ENCODE measurements at regions not wholly inside any gene's neighbourhood (a gene's known extent, or its start where the extent isn't known, plus 50 kb on each side); places are given as distances from the start of the nearest gene placed in this dataset.
"Not testable (repeated sequence)": the region's sequence is repeated elsewhere in the genome, so short reads cannot be mapped to it uniquely, and the experiment has no call there.

DNA sequence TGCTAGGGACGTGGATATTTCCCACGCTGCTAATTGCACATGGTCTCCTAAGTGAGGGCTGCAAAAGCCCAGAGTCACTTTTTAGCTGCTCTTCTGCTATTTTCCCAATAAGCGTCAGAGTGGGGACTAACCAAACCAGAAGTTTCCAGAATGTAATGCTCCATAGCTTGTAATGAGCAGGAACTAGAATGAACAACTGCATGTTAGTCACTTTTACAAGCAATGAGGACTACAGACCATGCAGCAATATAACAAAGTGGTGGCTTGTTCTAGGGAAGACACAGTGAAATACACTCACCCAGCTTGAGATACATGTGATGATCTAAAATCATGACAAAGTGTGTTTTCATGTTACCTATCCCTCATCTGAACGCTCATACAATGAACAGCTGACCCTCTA lies 314.1 kb upstream of the SGK1 start:
- no peak for DNase-seq (ENCODE audit: low spot score in 2 of 2)
- Mint-ChIP-seq H3K9me3 (no peaks in the 10 kb centered on the region), H3K36me3 (peaks cover 0 to 4% of the 10 kb centered on the region in 2 donors), H3K27ac (no peak overlapping the region)
- peak; percentile 22 to 62 for ATAC-seq

- H3K36me3 Mint-ChIP-seq = peaks cover 0 to 4% of the 10 kb centered on the region in 2 donors
Measured at GRCh38 chr6:134631398-134631924, 313.5 kb upstream of the SGK1 start.

DNA sequence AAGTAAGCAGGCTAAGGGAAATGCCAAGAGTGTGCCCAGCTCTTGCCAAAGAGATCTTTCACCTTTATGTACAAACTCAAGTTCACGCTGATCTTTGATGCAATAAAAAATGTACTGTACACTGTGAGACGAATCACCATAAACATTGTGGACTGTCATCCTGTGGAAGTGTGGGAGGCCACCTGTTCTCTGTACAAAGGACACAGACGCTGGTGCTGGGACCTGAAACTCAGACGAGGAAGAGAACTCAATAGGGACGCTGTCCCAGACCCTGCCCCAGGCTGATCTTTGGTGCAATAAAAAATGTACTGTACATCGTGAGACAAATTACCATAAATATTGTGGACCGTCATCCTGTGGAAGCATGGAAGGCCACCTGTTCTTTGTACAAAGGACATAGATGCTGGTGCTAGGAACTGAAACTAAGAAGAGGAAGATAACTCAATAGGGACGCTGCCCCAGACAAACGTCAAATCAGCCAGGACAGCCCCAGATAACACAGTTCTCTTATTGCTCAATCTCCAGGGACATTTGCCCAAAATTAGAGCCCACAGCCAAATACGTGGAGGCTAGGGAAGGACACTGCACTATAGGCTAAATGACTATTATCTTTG lies 312.7 kb upstream of the SGK1 start:
- Mint-ChIP-seq H3K27ac (peak overlapping the region in 1 of 2 donors; percentile 62), H3K36me3 (peaks cover 0 to 4% of the 10 kb centered on the region in 2 donors), H3K9me3 (no peaks in the 10 kb centered on the region)
- no peak for DNase-seq (ENCODE audit: low spot score in 2 of 2)
- ATAC-seq = no peak

More at GRCh38 chr6:134631398-134631924, 313.5 kb upstream of the SGK1 start:
- no peak for DNase-seq (ENCODE audit: low spot score in 2 of 2)
- H3K9me3 Mint-ChIP-seq = no peaks in the 10 kb centered on the region
- no peak overlapping the region for H3K27ac Mint-ChIP-seq
- no peak for ATAC-seq

- ATAC-seq = no peak
- Mint-ChIP-seq H3K36me3 (no peaks in the 10 kb centered on the region), H3K27ac (no peak overlapping the region), H3K9me3 (no peaks in the 10 kb centered on the region)
- no peak for DNase-seq (ENCODE audit: low spot score in 2 of 2)
Measured at GRCh38 chr6:134628154-134628553, 310.2 kb upstream of the SGK1 start.

- Mint-ChIP-seq H3K27ac (no peak overlapping the region), H3K36me3 (no peaks in the 10 kb centered on the region), H3K9me3 (no peaks in the 10 kb centered on the region)
- DNase-seq (ENCODE audit: low spot score in 2 of 2) (no peak), ATAC-seq (no peak)
Measured at GRCh38 chr6:134627707-134628106, 309.8 kb upstream of the SGK1 start.

GRCh38 chr6:134626589-134626988 lies 308.7 kb upstream of the SGK1 start:
- Mint-ChIP-seq H3K36me3 (no peaks in the 10 kb centered on the region), H3K9me3 (no peaks in the 10 kb centered on the region), H3K27ac (no peak overlapping the region)
- ATAC-seq = no peak
- no peak for DNase-seq (ENCODE audit: low spot score in 2 of 2)

DNA sequence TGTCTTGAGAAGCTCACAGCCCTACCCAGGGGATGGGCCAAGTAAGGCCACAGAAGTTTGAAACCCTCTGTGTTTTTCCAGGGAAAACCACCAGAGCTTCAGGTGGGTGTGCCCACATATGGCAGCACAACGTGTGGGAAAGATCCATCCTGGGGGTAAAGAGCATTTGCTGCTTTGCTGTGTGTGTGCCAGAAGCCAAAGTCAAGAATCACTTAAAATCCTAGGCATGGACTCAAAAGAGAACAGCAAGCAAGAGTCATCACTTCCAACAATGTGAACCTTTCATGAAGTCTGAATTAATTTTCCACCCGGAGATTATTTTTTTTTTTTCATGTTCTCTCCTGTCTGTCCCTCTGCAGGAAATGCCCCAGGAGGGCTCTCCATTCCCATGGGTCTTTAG lies 308.2 kb upstream of the SGK1 start:
- H3K9me3 Mint-ChIP-seq = no peaks in the 10 kb centered on the region
- ATAC-seq (no peak), DNase-seq (ENCODE audit: low spot score in 2 of 2) (no peak)
- H3K36me3 Mint-ChIP-seq = no peaks in the 10 kb centered on the region
- H3K27ac Mint-ChIP-seq = no peak overlapping the region

DNA sequence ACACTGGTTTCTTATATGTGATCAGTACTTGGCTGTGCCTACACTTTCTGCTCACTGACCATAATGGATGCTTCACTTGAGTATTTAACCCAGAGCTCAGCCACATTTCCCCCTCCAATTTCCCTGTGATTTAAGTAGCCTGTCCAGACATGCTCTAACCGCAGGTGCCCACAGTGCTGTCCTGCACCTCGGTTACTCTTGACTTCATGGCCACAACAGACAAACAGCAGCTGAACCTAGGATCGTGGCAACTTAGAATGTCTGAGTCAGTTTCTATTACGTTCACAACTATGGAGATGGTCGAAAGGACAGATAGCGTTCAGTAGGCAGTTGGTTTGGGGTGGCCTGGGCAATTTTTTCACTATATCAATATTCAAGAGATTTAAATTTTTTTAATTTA lies 306.9 kb upstream of the SGK1 start:
- no peak for DNase-seq (ENCODE audit: low spot score in 2 of 2)
- H3K36me3 Mint-ChIP-seq = no peaks in the 10 kb centered on the region
- no peak overlapping the region for H3K27ac Mint-ChIP-seq
- H3K9me3 Mint-ChIP-seq = no peaks in the 10 kb centered on the region
- ATAC-seq = no peak

DNA sequence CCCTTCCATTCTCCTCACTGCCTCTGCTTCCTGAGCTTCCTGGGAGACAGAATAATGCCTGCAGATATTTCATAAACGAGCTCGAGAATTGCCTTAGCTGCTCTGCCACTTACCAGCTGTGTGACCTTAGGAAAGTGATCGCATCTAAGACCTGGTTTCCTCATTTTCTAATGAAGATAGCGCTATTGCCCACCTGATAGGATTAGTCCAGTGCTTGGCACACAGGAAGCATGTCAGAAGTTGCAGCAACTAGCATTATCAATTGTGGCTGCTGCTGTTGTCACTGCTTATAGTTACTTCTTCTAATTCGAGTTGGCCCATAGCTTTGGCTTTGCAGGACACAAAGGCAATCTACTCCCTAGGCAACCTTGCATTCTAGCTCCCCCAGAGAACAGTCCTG lies 305.5 kb upstream of the SGK1 start:
- Mint-ChIP-seq H3K36me3 (no peaks in the 10 kb centered on the region), H3K27ac (no peak overlapping the region), H3K9me3 (no peaks in the 10 kb centered on the region)
- ATAC-seq (no peak), DNase-seq (ENCODE audit: low spot score in 2 of 2) (no peak)

- H3K9me3 Mint-ChIP-seq = no peaks in the 10 kb centered on the region
- DNase-seq (ENCODE audit: low spot score in 2 of 2) (no peak), ATAC-seq (no peak)
- no peaks in the 10 kb centered on the region for H3K36me3 Mint-ChIP-seq
- no peak overlapping the region for H3K27ac Mint-ChIP-seq
Measured at GRCh38 chr6:134622382-134623173, 304.7 kb upstream of the SGK1 start.

DNA sequence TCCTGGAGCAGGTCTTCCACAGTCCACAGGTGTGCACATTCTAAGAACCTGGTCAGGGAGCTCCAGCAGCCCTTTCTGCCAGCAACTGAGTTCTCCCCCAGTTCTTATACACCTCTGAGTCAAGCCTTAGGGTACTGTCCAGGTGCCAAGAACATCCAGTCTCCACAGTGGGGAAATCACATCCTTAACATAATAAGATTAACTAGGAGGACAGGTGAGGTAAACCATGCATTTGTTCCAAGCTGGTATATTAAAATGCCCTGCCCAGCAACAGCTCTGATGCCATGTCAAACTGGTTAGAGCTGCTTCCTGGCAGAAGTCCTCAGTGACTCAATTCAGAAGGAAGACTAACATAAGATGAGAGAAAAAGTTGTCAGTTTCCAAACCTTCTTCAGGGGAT lies 303.9 kb upstream of the SGK1 start:
- Mint-ChIP-seq H3K27ac (no peak overlapping the region), H3K36me3 (no peaks in the 10 kb centered on the region), H3K9me3 (no peaks in the 10 kb centered on the region)
- DNase-seq (ENCODE audit: low spot score in 2 of 2) = no peak
- ATAC-seq = peak in 1 of 2 donors; percentile 54

DNA sequence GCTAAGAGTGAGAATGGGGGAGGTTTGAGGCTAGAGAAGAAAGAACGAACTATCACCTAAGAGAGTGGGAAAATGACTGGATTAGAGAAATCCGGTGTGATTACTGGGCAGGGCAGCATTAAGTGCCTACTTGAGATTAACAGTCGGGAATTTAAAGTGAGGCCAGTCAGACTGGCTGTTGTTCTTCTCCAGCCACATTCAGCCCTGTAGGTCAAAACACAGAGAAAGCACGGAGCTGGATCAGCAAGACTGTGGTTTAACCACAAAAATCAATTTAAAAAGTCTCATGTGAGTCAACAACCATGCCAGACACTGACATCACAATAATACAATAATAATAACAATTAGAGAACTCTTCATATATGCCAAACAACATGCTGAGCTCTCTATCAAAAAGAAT lies 301.9 kb upstream of the SGK1 start:
- no peak for ATAC-seq
- no peak for DNase-seq (ENCODE audit: low spot score in 2 of 2)
- no peaks in the 10 kb centered on the region for H3K36me3 Mint-ChIP-seq
- H3K9me3 Mint-ChIP-seq = no peaks in the 10 kb centered on the region
- H3K27ac Mint-ChIP-seq = no peak overlapping the region

GRCh38 chr6:134619077-134619476 lies 301.2 kb upstream of the SGK1 start:
- Mint-ChIP-seq H3K9me3 (no peaks in the 10 kb centered on the region), H3K27ac (no peak overlapping the region), H3K36me3 (no peaks in the 10 kb centered on the region)
- ATAC-seq = no peak
- no peak for DNase-seq (ENCODE audit: low spot score in 2 of 2)

DNA sequence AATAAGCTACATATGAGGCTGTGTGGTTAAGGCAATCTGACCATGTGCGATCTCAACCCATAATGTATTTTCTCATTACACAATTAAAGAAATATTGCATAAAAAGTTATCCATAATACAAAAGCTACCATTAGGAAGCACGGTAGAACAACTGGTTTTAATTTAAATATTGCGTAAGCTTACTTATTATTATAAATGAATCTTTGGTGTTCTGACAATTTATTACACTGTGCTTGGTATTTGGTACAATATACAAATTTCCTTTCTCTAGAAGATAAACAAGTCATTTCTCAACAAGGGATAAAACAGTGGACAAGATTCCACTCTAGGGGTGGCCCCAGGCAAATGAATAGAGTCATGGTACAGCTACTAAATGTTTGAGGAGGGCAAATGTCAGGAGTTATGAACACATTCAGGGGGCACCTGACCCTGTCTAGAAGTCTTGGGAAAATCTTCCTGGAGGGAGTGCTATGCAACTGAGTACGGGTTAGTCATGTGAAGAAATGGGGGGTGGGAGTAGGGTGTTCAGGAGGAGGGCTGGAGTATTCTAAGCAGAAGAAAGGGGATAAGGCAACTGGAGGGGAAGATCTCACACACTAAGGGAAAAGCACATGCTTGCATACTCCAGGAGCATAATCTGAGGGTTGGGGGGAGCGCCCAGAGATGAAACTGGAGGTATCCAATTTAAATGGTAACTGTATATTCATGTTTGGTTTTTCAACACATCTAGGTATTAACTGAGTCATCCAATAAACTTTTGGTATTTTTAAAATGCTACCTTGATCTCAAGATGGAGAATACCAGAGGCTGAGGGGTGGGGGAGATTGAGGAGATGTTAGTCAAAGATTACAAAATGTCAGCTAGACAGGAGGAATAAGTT lies 296.9 kb upstream of the SGK1 start:
- H3K27ac Mint-ChIP-seq = no peak overlapping the region
- H3K9me3 Mint-ChIP-seq = no peaks in the 10 kb centered on the region
- ATAC-seq (no peak), DNase-seq (ENCODE audit: low spot score in 2 of 2) (no peak)
- H3K36me3 Mint-ChIP-seq = no peaks in the 10 kb centered on the region

- DNase-seq (ENCODE audit: low spot score in 2 of 2); H3K27ac Mint-ChIP-seq; H3K9me3 Mint-ChIP-seq; ATAC-seq; H3K36me3 Mint-ChIP-seq: not testable (repeated sequence)
Measured at GRCh38 chr6:134612128-134612527, 294.2 kb upstream of the SGK1 start.

- no peaks in the 10 kb centered on the region for H3K9me3 Mint-ChIP-seq
- DNase-seq (ENCODE audit: low spot score in 2 of 2) (no peak), ATAC-seq (no peak)
- H3K36me3 Mint-ChIP-seq = no peaks in the 10 kb centered on the region
- H3K27ac Mint-ChIP-seq = no peak overlapping the region
Measured at GRCh38 chr6:134610411-134610810, 292.5 kb upstream of the SGK1 start.

DNA sequence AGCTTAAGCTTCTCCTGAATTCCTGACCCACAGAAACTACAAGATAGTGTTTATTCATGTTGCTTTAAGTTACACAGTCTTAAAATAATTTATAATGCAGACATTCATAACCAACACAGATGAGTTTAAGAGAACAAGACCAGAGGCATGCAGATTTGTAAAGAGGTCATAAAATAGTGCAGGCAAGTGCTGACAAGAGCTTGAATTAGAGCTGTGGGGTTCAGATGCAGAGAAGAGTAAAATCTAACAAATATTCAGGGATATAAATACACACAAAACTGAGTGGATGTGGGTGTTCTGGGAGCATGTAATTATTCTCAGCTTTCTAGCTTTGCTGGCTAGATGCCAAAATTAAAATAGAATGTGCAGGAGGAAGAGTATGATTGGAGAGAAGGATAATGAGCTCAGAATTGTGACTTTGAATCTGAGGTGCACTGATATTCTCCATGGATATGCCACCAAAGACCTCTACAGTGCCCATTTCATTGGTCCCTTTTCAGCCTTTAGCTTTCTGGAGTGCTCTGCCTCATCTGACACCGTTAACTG lies 291.9 kb upstream of the SGK1 start:
- H3K36me3 Mint-ChIP-seq = no peaks in the 10 kb centered on the region
- H3K27ac Mint-ChIP-seq = no peak overlapping the region
- no peak for ATAC-seq
- H3K9me3 Mint-ChIP-seq = no peaks in the 10 kb centered on the region
- DNase-seq (ENCODE audit: low spot score in 2 of 2) = no peak
